HG03558 (cell line): ENCODE measurements at regions not wholly inside any gene's neighbourhood (a gene's known extent, or its start where the extent isn't known, plus 50 kb on each side); places are given as distances from the start of the nearest gene placed in this dataset.

Source experiments
- ATAC-seq: cut with Tn5 transposase; IDR thresholded peaks from one replicate; pipeline ENCODE4 v1.9.1; 2021; ENCODE audit warnings: moderate number of reproducible peaks; ENCODE audit not compliant: unreplicated experiment; ENCODE audit errors: extremely low read depth

DNA sequence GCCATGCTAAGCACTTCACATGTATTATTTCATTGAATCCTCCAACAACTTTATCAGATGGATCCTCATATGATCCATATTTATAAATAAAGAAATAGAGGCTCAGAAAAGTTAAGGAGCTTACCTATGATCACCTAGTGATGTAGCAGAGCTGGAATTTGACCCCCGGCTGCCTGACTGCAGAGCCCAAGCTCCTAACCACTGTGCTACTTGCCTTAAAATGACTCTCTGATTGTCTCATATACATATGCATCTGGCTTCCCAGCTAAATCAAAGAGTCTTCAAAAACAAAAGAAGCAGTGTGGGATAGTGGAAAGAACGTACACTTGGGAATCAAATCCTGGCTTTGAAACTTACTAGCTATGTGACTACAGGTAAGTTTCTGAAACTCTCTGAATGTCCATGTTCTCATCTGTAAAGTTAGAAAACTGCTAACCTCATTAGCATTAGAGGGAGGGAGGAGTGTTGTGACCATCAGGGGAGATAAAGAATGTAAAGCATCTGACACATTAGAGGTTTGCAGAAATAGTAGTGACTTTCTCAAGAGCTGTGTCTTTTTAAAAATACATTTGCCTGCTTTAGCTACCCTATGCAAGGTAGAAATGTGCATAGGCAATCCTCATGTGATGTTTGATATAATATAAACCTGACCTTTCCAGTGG, 67.2 kb upstream of the BARHL2 start:
- ATAC-seq: no peak

DNA sequence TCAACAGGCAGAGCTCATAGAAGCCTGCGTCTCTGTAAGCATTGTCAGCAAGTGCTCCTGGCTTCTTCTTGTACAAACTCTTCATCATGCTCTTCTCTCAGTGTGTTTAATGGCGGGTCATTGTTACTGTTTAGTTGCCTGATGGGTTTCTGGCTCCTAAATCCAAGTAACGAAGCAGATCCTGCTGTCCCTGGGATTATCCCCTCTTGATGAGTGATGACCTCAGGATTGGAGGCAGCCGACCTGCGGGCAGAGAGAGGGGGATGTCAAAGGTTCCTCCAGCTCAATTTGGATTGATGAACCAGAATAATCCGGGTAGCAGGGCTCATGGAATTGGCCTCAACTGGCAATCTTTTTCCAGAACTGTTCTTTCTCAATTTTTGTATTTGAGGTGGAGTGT, 66.1 kb upstream of the BARHL2 start:
- ATAC-seq: no peak

DNA sequence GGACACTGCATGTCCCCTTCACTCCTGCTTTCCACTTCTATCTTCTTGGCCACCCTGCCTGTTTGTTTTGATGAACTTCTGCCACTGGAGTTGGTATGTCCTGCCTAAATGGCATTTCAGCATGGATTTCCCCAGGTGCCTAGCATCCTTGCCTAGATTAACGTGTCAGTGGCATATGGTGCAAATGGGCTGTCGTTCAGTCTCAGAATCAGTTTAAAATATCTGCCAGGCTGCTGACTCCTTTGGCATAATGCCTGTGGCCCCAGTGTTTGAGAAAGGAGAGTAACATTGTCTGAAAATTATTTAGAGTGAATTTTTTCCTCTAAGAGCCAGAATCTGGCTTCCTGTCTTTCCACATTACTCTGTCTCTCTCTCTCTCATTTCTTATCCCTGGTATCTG, 64.9 kb upstream of the BARHL2 start:
- no peak for ATAC-seq

DNA sequence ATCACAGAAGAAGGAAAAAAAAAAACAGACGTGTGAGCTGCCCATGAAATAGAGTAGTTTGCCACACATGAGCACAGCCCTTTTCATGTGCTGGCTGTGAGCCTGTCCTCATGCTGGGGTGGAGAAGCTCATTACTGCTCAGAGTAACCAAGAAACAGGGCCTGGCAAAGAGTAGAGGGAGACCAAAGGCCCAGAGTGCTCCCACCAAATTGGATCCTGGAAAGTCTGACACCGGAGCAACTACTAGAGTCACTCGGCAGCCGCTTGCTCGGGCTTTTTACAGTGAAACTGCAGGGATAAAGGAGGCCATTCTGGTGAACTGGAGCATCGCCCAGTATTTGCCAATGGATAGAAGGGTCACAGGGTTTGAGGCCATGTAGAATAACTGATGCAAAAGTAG, 64.4 kb upstream of the BARHL2 start:
- ATAC-seq: no peak

DNA sequence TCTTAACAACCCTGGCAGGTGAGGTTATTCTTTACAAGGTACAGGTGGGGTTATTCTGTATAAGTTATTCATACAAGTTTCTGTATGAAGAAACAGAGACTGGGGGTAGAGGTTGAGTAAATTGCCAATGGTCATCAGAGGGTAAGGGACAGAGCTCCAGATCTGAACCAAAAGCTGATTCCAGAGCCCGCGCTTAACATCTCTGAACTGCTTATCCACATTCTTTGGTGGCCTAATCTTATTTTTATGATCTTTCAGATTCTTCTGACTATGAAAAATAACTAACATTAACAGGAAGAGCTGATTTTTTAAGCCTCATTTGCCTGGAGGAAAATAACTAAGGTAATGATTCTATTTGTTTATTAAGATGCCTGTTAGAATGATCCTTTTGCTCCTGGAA, 63.9 kb upstream of the BARHL2 start:
- ATAC-seq: no peak

DNA sequence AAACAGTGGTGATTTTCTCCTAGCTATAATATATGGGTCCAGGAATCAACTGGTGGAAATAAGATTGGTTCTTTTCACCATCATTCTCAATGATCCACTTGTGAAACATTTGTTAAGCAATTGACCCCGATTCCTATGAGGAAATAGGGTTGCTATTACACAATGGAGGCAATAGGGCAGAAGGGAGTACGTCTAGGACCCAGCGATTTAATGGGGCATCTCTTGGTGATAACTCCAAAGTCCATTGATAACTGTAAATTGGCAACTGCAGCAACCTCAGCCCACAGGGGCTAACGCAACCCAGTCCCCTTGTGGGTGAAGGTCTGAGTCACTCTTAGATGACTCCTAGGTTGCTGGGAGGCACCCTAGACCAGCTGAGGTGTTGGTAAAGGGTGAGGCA, 62.5 kb upstream of the BARHL2 start:
- no peak for ATAC-seq

DNA sequence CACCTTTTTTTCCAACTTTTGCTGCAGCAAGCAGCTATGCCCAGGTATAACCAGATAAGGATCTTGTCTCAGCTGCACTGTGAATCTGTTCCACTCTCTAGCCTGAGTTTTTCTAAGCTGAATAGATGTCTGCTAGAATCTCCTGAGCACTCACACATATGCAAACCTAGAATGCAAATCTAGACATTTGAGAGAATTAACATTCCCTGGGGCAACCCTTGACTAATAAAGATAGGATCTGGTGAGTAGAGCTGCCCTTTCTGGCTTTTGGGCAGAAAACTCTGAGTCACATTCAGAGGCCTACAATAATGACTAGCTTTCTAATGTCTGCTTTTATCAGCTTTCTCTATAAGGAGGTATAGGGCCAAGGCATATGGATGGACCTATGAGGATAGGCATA, 61.4 kb upstream of the BARHL2 start:
- ATAC-seq: no peak

DNA sequence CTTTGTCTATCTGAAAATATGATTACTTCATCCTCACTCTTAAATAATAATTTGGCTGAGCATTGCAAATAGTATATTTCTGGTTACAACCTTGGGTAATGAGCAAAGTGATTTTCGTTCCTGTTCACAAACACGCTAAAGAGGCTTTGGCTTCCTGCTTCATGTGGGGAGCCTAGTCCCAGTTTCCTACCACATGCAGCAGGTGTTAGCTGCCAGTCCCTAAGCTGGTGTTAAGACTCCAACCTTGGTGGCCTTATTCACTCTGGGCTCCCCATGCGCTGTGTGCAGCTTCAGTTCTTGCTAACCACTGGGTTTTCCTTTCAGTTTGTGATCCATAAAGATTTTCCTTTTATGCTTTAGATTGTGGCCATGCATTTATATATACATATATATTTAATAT, 56.7 kb upstream of the BARHL2 start:
- no peak for ATAC-seq

DNA sequence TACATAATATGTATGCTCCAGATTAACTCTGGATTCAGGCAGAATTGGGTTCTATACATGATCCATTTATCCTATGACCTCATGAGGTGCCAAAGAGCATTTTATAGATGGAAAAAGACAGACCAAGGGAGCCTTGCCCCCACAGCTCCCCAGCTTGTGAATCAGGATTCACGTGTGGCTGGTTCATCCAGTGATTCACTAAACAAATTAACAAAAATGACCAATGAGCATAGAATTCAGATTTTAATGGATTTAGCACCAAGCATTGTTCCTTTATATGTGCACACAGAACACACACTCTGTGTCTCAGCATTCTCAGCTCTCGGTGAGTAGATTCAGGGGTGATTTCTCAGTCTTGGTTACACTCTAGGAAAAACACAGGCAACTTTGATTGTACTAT, 51.7 kb upstream of the BARHL2 start:
- no peak for ATAC-seq

DNA sequence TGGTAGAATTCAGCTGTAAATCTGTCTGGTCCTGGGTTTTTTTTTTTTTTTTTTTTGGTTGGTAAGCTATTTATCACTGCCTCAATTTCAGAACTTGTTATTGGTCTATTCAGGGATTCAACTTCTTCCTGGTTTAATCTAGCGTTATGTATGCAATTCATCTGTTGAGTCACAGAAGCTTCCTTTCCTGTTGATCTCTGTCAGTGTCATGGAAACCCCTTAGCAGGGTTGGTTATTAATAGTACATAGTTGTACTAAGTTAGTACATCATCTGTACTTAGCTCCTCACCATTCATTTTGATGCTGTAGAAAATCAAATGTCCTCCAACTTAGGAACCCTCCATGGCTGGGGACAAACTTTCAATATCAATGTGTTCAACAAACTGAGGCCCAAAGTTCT, 51.0 kb upstream of the BARHL2 start:
- ATAC-seq: no peak
